Prostate gland (tissue), 2 donors: ENCODE measurements at regions not wholly inside any gene's neighbourhood (a gene's known extent, or its start where the extent isn't known, plus 50 kb on each side); places are given as distances from the start of the nearest gene placed in this dataset.

Experiments
- CTCF ChIP-seq, 4 experiments: fragments of 200-600 bp in 2 of 4; fragments of 450-650 bp in 2 of 4; sonication (generic) in 2 of 4; IDR thresholded peaks; 1 replicate in 3 of 4; 2 replicates in 1 of 4; pipeline ENCODE4 v1.5.1; 2016 to 2019; ENCODE audit warnings: antibody characterized with exemption in 4 of 4, mild to moderate bottlenecking in 2 of 4, moderate library complexity in 2 of 4
- POLR2A ChIP-seq: fragments of 450-650 bp; IDR thresholded peaks from one replicate; pipeline ENCODE4 v1.6.1; 2016; ENCODE audit warnings: antibody characterized with exemption, mild to moderate bottlenecking

DNA sequence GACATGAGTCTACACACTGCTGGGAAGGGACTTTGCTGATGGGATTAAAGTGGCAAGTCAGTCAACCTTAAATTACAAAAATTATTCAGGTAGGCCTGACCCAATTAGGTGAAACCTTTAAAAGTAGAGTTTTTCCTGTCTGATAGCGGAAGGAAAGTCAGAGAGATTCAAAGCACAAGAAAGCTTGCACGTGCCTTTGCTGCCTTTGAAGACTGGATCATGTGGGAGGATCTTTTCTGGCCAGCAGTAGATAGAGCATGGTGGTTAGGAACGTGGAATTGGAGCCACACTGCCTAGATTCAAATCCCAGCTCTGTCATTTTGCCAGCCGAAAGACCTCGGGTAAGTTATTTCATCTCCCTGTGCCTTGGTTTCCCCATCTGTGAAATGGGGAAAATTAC is 265.8 kb upstream of the PROK2 start:
- TF ChIP-seq CTCF (IDR thresholded peaks at IDR 0.05): no peak
- no peak for TF ChIP-seq POLR2A
